KOPT-K1 (cell line): ENCODE measurements at regions not wholly inside any gene's neighbourhood (a gene's known extent, or its start where the extent isn't known, plus 50 kb on each side); places are given as distances from the start of the nearest gene placed in this dataset.
"Not testable (repeated sequence)": the region's sequence is repeated elsewhere in the genome, so short reads cannot be mapped to it uniquely, and the experiment has no call there.

Source experiments
- H3K27ac ChIP-seq: fragments of 200-600 bp; sonication (generic); 2 replicates; pipeline ENCODE4 v1.5.1; 2016; ENCODE audit warnings: antibody characterized with exemption, mild to moderate bottlenecking, low read depth, low read length; ENCODE audit not compliant: poor library complexity, severe bottlenecking
- H3K36me3 ChIP-seq: fragments of 200-600 bp; sonication (generic); 2 replicates; pipeline ENCODE4 v1.5.1; 2017; ENCODE audit warnings: antibody characterized with exemption, mild to moderate bottlenecking, low read length, moderate library complexity; ENCODE audit not compliant: insufficient read depth
- H3K9me3 ChIP-seq: fragments of 200-600 bp; sonication (generic); 2 replicates; pipeline ENCODE4 v1.5.1; 2017; ENCODE audit warnings: antibody characterized with exemption, low read length, mild to moderate bottlenecking; ENCODE audit not compliant: insufficient read depth, poor library complexity, severe bottlenecking

- not testable (repeated sequence) for H3K27ac ChIP-seq, H3K9me3 ChIP-seq, H3K36me3 ChIP-seq
Observed at GRCh38 chr7:149628361-149629149, 130.9 kb upstream of the ZNF746 start.

GRCh38 chr7:149627911-149628310 is 130.3 kb upstream of the ZNF746 start:
- H3K27ac ChIP-seq: no peak overlapping the region
- no peaks in the 10 kb centered on the region for H3K9me3 ChIP-seq

GRCh38 chr7:149626972-149627371 is 129.4 kb upstream of the ZNF746 start:
- Histone ChIP-seq H3K27ac (no peak overlapping the region), H3K36me3 (peaks cover 10% of the 10 kb centered on the region; the same call in 1 of the 2 replicates), H3K9me3 (no peaks in the 10 kb centered on the region)

More at GRCh38 chr7:149627911-149628310, 130.3 kb upstream of the ZNF746 start:
- peaks cover under 1% of the 10 kb centered on the region; the same call in 1 of the 2 replicates for H3K36me3 ChIP-seq

- no peaks in the 10 kb centered on the region for H3K9me3 ChIP-seq
- no peak overlapping the region for H3K27ac ChIP-seq
- H3K36me3 ChIP-seq: peaks cover 20% of the 10 kb centered on the region
Observed at GRCh38 chr7:149625947-149626392, 128.4 kb upstream of the ZNF746 start.

GRCh38 chr7:149625340-149625946 is 127.8 kb upstream of the ZNF746 start:
- Histone ChIP-seq H3K27ac (peak overlapping the region; percentile 75), H3K36me3 (peaks cover 25% of the 10 kb centered on the region), H3K9me3 (no peaks in the 10 kb centered on the region)

- peak overlapping the region; percentile 75 for H3K27ac ChIP-seq
- no peaks in the 10 kb centered on the region for H3K9me3 ChIP-seq
Observed at GRCh38 chr7:149624419-149625339, 127.1 kb upstream of the ZNF746 start.

GRCh38 chr7:149624006-149624405 is 126.4 kb upstream of the ZNF746 start:
- Histone ChIP-seq H3K9me3 (no peaks in the 10 kb centered on the region), H3K36me3 (peaks cover 39% of the 10 kb centered on the region), H3K27ac (peak overlapping the region; percentile 75)

More at GRCh38 chr7:149624419-149625339, 127.1 kb upstream of the ZNF746 start:
- H3K36me3 ChIP-seq: peaks cover 33% of the 10 kb centered on the region

- peak overlapping the region; percentile 75 for H3K27ac ChIP-seq
- H3K36me3 ChIP-seq: peaks cover 45% of the 10 kb centered on the region
Observed at GRCh38 chr7:149623262-149623997, 125.8 kb upstream of the ZNF746 start.

GRCh38 chr7:149622444-149623210 is 125.0 kb upstream of the ZNF746 start:
- Histone ChIP-seq H3K36me3 (peaks cover 53% of the 10 kb centered on the region), H3K27ac (no peak overlapping the region), H3K9me3 (no peaks in the 10 kb centered on the region)

More at GRCh38 chr7:149623262-149623997, 125.8 kb upstream of the ZNF746 start:
- not testable (repeated sequence) for H3K9me3 ChIP-seq

- no peaks in the 10 kb centered on the region for H3K9me3 ChIP-seq
- H3K36me3 ChIP-seq: peaks cover 62% of the 10 kb centered on the region
- no peak overlapping the region for H3K27ac ChIP-seq
Observed at GRCh38 chr7:149621776-149622175, 124.2 kb upstream of the ZNF746 start.

- Histone ChIP-seq H3K9me3 (no peaks in the 10 kb centered on the region), H3K27ac (no peak overlapping the region), H3K36me3 (peaks cover 70% of the 10 kb centered on the region)
Observed at GRCh38 chr7:149620961-149621360, 123.4 kb upstream of the ZNF746 start.

GRCh38 chr7:149616898-149617297 is 119.3 kb upstream of the ZNF746 start:
- H3K36me3 ChIP-seq: peaks cover 100% of the 10 kb centered on the region
- H3K27ac ChIP-seq: no peak overlapping the region
- H3K9me3 ChIP-seq: no peaks in the 10 kb centered on the region

- Histone ChIP-seq H3K27ac (no peak overlapping the region), H3K9me3 (no peaks in the 10 kb centered on the region), H3K36me3 (peaks cover 100% of the 10 kb centered on the region)
Observed at GRCh38 chr7:149615690-149616270, 118.2 kb upstream of the ZNF746 start.
